Smooth muscle cell (in vitro differentiated cells): ENCODE measurements at regions not wholly inside any gene's neighbourhood (a gene's known extent, or its start where the extent isn't known, plus 50 kb on each side); places are given as distances from the start of the nearest gene placed in this dataset.
"Not testable (repeated sequence)": the region's sequence is repeated elsewhere in the genome, so short reads cannot be mapped to it uniquely, and the experiment has no call there.

Experiments used
- DNase-seq: peaks from one replicate; lab custom pipeline; 2025; ENCODE audit not compliant: unreplicated experiment; lab: John Stamatoyannopoulos, UW
- H2AFZ ChIP-seq: fragments of 200-600 bp; sonication (generic); 2 replicates; pipeline ENCODE4 v1.6.0; 2016; ENCODE audit warnings: antibody characterized with exemption, low read depth, mild to moderate bottlenecking
- H3F3A ChIP-seq: fragments of 200-600 bp; sonication (generic); 2 replicates; pipeline ENCODE4 v1.6.0; 2017; ENCODE audit warnings: antibody characterized with exemption, low read depth
- H3K27ac ChIP-seq: fragments of 200-600 bp; sonication (generic); 2 replicates; pipeline ENCODE4 v1.5.1; 2016; ENCODE audit warnings: low read depth, mild to moderate bottlenecking
- H3K27me3 ChIP-seq: fragments of 200-600 bp; sonication (generic); 2 replicates; pipeline ENCODE4 v1.6.1; 2016; ENCODE audit warnings: low read depth, mild to moderate bottlenecking
- H3K36me3 ChIP-seq: fragments of 200-600 bp; sonication (generic); 2 replicates; pipeline ENCODE4 v1.5.1; 2016; ENCODE audit warnings: low read depth
- H3K4me1 ChIP-seq: fragments of 200-600 bp; sonication (generic); 2 replicates; pipeline ENCODE4 v1.5.1; 2016; ENCODE audit warnings: low read depth
- H3K4me2 ChIP-seq: fragments of 200-600 bp; sonication (generic); 2 replicates; pipeline ENCODE4 v1.6.0; 2016; ENCODE audit warnings: mild to moderate bottlenecking
- H3K4me3 ChIP-seq: fragments of 200-600 bp; sonication (generic); 2 replicates; pipeline ENCODE4 v1.5.1; 2016; ENCODE audit warnings: mild to moderate bottlenecking
- H3K79me2 ChIP-seq: fragments of 200-600 bp; sonication (generic); 2 replicates; pipeline ENCODE4 v1.6.0; 2016; ENCODE audit warnings: low read depth, mild to moderate bottlenecking
- H3K9ac ChIP-seq: fragments of 200-600 bp; sonication (generic); 2 replicates; pipeline ENCODE4 v1.6.0; 2016; ENCODE audit warnings: low read depth
- H3K9me3 ChIP-seq: fragments of 200-600 bp; sonication (generic); replicated peaks from 2 replicates; pipeline ENCODE4 v1.5.1; 2016; ENCODE audit warnings: low read depth
- H4K20me1 ChIP-seq: fragments of 200-600 bp; sonication (generic); 2 replicates; pipeline ENCODE4 v1.6.0; 2016; ENCODE audit warnings: low read depth
- CTCF ChIP-seq: fragments of 200-600 bp; sonication (generic); IDR thresholded peaks from 2 replicates; pipeline ENCODE4 v1.5.1; 2017; ENCODE audit warnings: borderline replicate concordance, mild to moderate bottlenecking, antibody characterized with exemption; ENCODE audit not compliant: insufficient read depth, poor library complexity, severe bottlenecking
- WGBS: methylation state at CpG from one replicate; pipeline ENCODE4 v1.1.7; 2016; ENCODE audit warnings: low lambda C conversion rate; 5-methylcytosine and 5-hydroxymethylcytosine counted together

GRCh38 chr4:132691026-132691425 lies 458.1 kb upstream of the PCDH10 start:
- H4K20me1 ChIP-seq: no peaks in the 10 kb centered on the region
- no peaks in the 10 kb centered on the region for H3K9me3 ChIP-seq
- no peak for TF ChIP-seq CTCF
- H3K4me2 ChIP-seq: no peak overlapping the region
- H3K9ac ChIP-seq: no peak overlapping the region
- H3F3A ChIP-seq: no peaks in the 10 kb centered on the region
- H3K4me1 ChIP-seq: no peaks in the 10 kb centered on the region
- H3K4me3 ChIP-seq: no peak overlapping the region
- H3K27ac ChIP-seq: no peak overlapping the region
- WGBS: 57% methylated on average over 2 of the region's 2 CpGs
- no peak for DNase-seq
- H3K27me3 ChIP-seq: no peaks in the 10 kb centered on the region
- H3K36me3 ChIP-seq: peaks cover 4% of the 10 kb centered on the region
- no peak overlapping the region for H2AFZ ChIP-seq
- H3K79me2 ChIP-seq: no peaks in the 10 kb centered on the region

- H3K4me2 ChIP-seq: no peak overlapping the region
- H4K20me1 ChIP-seq: no peaks in the 10 kb centered on the region
- WGBS: 81% methylated on average over 2 of the region's 2 CpGs
- no peaks in the 10 kb centered on the region for H3K79me2 ChIP-seq
- no peak for TF ChIP-seq CTCF
- H3K4me3 ChIP-seq: no peak overlapping the region
- no peaks in the 10 kb centered on the region for H3K4me1 ChIP-seq
- H3F3A ChIP-seq: no peaks in the 10 kb centered on the region
- H3K36me3 ChIP-seq: peaks cover 4% of the 10 kb centered on the region
- no peak overlapping the region for H3K27ac ChIP-seq
- no peak overlapping the region for H3K9ac ChIP-seq
- H3K9me3 ChIP-seq: no peaks in the 10 kb centered on the region
- no peaks in the 10 kb centered on the region for H3K27me3 ChIP-seq
- no peak overlapping the region for H2AFZ ChIP-seq
- no peak for DNase-seq
Measured at GRCh38 chr4:132691668-132692067, 457.4 kb upstream of the PCDH10 start.

GRCh38 chr4:132694775-132695174 lies 454.3 kb upstream of the PCDH10 start:
- Histone ChIP-seq H3K79me2 (no peaks in the 10 kb centered on the region), H4K20me1 (no peaks in the 10 kb centered on the region), H3K27me3 (no peaks in the 10 kb centered on the region), H3K4me1 (no peaks in the 10 kb centered on the region), H3K9ac (no peak overlapping the region), H3K9me3 (no peaks in the 10 kb centered on the region), H3K4me3 (no peak overlapping the region), H3K36me3 (peaks cover 4% of the 10 kb centered on the region), H3K4me2 (no peak overlapping the region), H2AFZ (no peak overlapping the region), H3K27ac (no peak overlapping the region), H3F3A (no peaks in the 10 kb centered on the region)
- no peak for DNase-seq
- TF ChIP-seq CTCF: no peak

DNA sequence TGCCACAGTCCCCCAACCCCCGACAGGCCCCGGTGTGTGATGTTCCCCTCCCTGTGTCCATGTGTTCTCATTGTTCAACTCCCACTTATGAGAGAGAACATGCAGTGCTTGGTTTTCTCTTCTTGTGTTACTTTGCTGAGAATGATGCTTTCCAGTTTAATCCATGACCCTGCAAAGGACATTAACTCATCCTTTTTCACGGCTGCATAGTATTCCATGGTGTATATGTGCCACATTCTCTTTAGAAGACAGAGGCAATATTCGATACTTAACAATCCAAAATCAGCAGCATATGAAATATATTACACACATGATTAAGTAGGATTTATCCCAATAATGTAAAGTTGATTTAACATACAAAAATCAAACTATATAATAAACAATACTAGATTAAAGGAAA lies 451.6 kb upstream of the PCDH10 start:
- not testable (repeated sequence) for H3K4me2 ChIP-seq, DNase-seq, H3K79me2 ChIP-seq, H2AFZ ChIP-seq, H3K36me3 ChIP-seq, H3K27me3 ChIP-seq, H3K4me3 ChIP-seq, H3K9ac ChIP-seq, H3K4me1 ChIP-seq, H3K27ac ChIP-seq, H3F3A ChIP-seq, H3K9me3 ChIP-seq, H4K20me1 ChIP-seq
- 92% methylated on average over 4 of the region's 4 CpGs for WGBS
